ENCODE measurements at regions not wholly inside any gene's neighbourhood (a gene's known extent, or its start where the extent isn't known, plus 50 kb on each side); places are given as distances from the start of the nearest gene placed in this dataset.

GRCh38 chr1:233540816-233541215 is 73.1 kb upstream of the KCNK1 start:
- Histone ChIP-seq H3K9me3 (ENCODE audit: low read depth) (no peaks in the 10 kb centered on the region), H3K27ac (no peak overlapping the region), H3K4me1 (ENCODE audit: insufficient read depth) (no peaks in the 10 kb centered on the region), H3K4me2 (no peak overlapping the region), H3K36me3 (replicated peaks; ENCODE audit: insufficient read depth, low read depth) (no peaks in the 10 kb centered on the region), H3K9me2 (replicated peaks; ENCODE audit: insufficient read depth) (no peaks in the 10 kb centered on the region), H3K27me3 (no peaks in the 10 kb centered on the region), H4K20me1 (ENCODE audit: insufficient read depth, poor library complexity, severe bottlenecking) (no peaks in the 10 kb centered on the region), H3K79me2 (no peaks in the 10 kb centered on the region), H2AFZ (no peak overlapping the region), H3K4me3 (no peak overlapping the region)
- no peak for DNase-seq (ENCODE audit: low spot score)
- TF ChIP-seq CTCF (IDR thresholded peaks at IDR 0.05; ENCODE audit: poor library complexity) (no peak), EZH2 (IDR thresholded peaks at IDR 0.05; ENCODE audit: borderline replicate concordance) (no peak), EZH2phosphoT487 (IDR thresholded peaks at IDR 0.05; ENCODE audit: low read depth, severe bottlenecking, unreplicated experiment) (no peak)
- 40% methylated on average over 3 of the region's 3 CpGs for WGBS (ENCODE audit: low lambda C conversion rate, missing lambda C conversion rate)

GRCh38 chr1:233543338-233544255 is 70.3 kb upstream of the KCNK1 start:
- Histone ChIP-seq H3K4me2 (no peak overlapping the region), H3K9me3 (ENCODE audit: low read depth) (no peaks in the 10 kb centered on the region), H2AFZ (no peak overlapping the region), H3K27me3 (no peaks in the 10 kb centered on the region), H3K4me1 (ENCODE audit: insufficient read depth) (no peaks in the 10 kb centered on the region), H3K79me2 (no peaks in the 10 kb centered on the region), H4K20me1 (ENCODE audit: insufficient read depth, poor library complexity, severe bottlenecking) (no peaks in the 10 kb centered on the region), H3K27ac (peak overlapping the region; percentile 30), H3K9me2 (replicated peaks; ENCODE audit: insufficient read depth) (no peaks in the 10 kb centered on the region), H3K4me3 (no peak overlapping the region), H3K36me3 (replicated peaks; ENCODE audit: insufficient read depth, low read depth) (no peaks in the 10 kb centered on the region)
- DNase-seq (ENCODE audit: low spot score), result peak; percentile 85
- WGBS (ENCODE audit: low lambda C conversion rate, missing lambda C conversion rate), result 40% methylated on average over 8 of the region's 8 CpGs
- no peak for TF ChIP-seq CTCF (IDR thresholded peaks at IDR 0.05; ENCODE audit: poor library complexity)

GRCh38 chr1:233544304-233544703 is 69.6 kb upstream of the KCNK1 start:
- H3K27me3 ChIP-seq, result no peaks in the 10 kb centered on the region
- no peak overlapping the region for H3K4me2 ChIP-seq
- peak overlapping the region; percentile 21 for H3K27ac ChIP-seq
- no peaks in the 10 kb centered on the region for H3K9me2 ChIP-seq (replicated peaks; ENCODE audit: insufficient read depth)
- 88% methylated on average over 5 of the region's 5 CpGs for WGBS (ENCODE audit: low lambda C conversion rate, missing lambda C conversion rate)
- no peak for DNase-seq (ENCODE audit: low spot score)
- no peaks in the 10 kb centered on the region for H3K36me3 ChIP-seq (replicated peaks; ENCODE audit: insufficient read depth, low read depth)
- H3K4me1 ChIP-seq (ENCODE audit: insufficient read depth), result no peaks in the 10 kb centered on the region
- H3K4me3 ChIP-seq, result no peak overlapping the region
- no peaks in the 10 kb centered on the region for H3K79me2 ChIP-seq
- TF ChIP-seq EZH2phosphoT487 (IDR thresholded peaks at IDR 0.05; ENCODE audit: low read depth, severe bottlenecking, unreplicated experiment), result no peak
- no peak for TF ChIP-seq EZH2 (IDR thresholded peaks at IDR 0.05; ENCODE audit: borderline replicate concordance)
- TF ChIP-seq CTCF (IDR thresholded peaks at IDR 0.05; ENCODE audit: poor library complexity), result no peak
- no peaks in the 10 kb centered on the region for H4K20me1 ChIP-seq (ENCODE audit: insufficient read depth, poor library complexity, severe bottlenecking)
- no peak overlapping the region for H2AFZ ChIP-seq
- H3K9me3 ChIP-seq (ENCODE audit: low read depth), result no peaks in the 10 kb centered on the region
